ENCODE measurements at regions not wholly inside any gene's neighbourhood (a gene's known extent, or its start where the extent isn't known, plus 50 kb on each side); places are given as distances from the start of the nearest gene placed in this dataset.

- DNase-seq (ENCODE audit: low spot score): no peak
Measured at GRCh38 chr4:159725571-159725970, 622.7 kb downstream of the RAPGEF2 start.

DNA sequence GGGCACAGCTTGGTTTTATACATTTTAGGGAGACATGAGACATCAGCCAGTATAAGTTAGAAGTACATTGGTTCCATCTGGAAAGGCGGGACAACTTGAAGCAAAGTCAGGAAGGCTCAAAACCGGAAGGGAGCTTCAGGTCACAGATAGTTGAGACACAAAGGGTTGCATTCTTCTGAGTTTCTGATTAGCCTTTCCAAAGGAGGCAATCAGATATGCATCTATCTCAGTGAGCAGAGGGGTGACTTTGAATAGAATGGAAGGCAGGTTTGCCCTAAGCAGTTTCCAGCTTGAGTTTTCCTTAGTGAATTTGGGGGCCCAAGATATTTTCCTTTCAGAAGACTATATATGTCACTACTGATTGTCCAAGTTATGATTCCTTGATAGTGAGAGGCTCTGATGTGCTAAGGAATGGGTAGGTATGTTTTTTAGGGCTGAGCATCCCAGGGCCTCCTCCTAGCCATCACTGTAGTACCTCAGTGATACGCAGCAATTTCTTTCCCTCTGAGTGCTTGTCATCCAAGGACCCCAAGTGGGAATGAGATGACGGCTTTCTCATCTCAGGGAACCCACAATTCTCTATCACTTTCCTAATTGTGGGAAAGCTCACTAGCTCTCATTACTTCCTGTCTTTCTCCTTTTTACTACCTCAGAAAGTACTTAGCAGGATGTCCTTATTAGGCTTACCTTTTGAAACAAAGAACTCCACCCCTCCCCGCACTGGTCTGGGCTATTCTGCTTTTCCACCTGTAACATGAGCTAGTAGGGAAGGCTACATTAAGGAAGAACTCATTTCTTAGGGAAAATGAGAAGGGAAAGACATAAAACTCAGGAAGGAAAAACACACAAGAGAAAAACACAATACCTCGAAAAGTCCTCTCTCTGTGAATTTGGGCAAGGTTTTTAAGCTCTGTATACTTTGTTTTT, 632.7 kb downstream of the RAPGEF2 start:
- DNase-seq (ENCODE audit: low spot score): no peak

DNA sequence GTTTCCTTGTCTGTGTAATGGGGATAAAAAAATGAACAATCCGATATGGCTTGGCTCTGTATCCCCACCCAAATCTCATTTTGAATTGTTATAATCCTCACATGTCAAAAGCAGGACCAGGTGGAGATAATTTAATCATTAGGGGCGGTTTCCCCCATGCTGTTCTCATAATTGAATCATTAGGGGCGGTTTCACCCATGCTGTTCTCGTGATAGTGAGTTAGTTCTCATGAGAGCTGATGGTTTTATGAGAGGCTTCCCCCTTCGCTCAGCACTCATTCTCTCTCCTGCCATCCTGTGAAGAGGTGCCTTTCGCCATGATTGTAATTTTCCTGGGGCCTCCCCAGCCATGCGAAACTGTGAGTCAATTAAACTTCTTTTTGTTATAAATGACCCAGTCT, 633.5 kb downstream of the RAPGEF2 start:
- DNase-seq (ENCODE audit: low spot score): no peak

DNA sequence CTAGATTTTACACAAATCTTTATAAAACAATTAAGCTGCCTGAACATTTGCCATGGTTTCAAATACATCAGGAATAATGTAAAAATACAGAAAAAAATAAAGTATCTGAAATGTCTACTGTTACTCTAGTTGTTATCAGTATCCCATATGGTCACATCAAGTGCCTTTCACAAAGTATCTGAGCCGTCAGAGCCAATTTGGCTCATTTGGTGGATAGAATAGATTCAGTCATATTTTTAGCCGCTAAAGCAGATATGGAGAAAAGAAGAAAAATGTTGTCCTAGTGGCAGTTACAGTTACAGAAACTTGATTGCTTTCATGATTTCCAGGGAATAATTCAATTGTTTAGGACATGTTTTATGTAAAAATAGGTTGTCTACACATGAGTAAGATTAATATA, 641.1 kb downstream of the RAPGEF2 start:
- DNase-seq (ENCODE audit: low spot score): no peak

DNA sequence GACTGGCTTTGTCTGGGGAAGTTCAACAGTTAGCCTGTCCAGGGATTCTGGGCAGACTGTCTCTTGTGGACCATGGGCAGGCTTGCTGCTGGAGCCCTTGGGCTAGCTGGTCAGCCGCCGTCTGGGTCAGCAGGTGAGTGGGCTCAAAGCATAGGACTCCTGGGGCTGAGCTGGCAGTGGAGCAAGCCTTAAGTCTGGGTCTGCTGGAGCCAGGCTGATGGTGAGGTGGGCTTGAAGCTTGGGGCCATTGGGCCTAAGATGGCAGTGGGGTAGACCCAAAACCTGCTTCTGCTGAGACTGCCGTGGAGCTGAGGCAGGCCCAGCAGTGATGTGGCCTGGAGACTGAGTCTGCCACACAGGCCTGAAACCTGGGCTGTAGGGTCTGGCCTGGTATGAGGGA, 645.1 kb downstream of the RAPGEF2 start:
- no peak for DNase-seq (ENCODE audit: low spot score)

- no peak for DNase-seq (ENCODE audit: low spot score)
Measured at GRCh38 chr4:159748834-159749444, 646.1 kb downstream of the RAPGEF2 start.

- no peak for DNase-seq (ENCODE audit: low spot score)
Measured at GRCh38 chr4:159757499-159757898, 654.6 kb downstream of the RAPGEF2 start.

DNA sequence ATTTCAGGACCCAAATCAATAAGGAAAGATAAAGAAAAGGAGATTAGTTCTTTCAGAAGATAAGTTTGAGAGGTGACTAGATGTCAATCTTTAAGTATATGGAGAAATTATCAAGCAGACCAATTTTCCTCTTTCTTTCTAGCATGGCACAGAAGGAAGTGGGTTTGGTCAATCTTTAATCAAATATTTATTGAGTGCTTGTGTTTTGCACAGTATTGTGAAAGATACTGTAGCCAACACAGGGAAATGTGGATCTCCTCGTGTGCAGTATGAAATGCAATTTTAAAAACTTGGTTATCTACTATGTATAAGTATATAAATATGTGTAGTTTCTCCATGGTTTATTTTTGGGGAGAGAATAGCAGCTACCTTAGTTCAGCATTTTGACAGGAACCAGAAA, 655.2 kb downstream of the RAPGEF2 start:
- no peak for DNase-seq (ENCODE audit: low spot score)

GRCh38 chr4:159762672-159763071, 659.8 kb downstream of the RAPGEF2 start:
- DNase-seq (ENCODE audit: low spot score): no peak

- peak; percentile 76 for DNase-seq (ENCODE audit: low spot score)
Measured at GRCh38 chr4:159764343-159764952, 661.6 kb downstream of the RAPGEF2 start.

- no peak for DNase-seq (ENCODE audit: low spot score)
Measured at GRCh38 chr4:159765382-159765781, 662.5 kb downstream of the RAPGEF2 start.

DNA sequence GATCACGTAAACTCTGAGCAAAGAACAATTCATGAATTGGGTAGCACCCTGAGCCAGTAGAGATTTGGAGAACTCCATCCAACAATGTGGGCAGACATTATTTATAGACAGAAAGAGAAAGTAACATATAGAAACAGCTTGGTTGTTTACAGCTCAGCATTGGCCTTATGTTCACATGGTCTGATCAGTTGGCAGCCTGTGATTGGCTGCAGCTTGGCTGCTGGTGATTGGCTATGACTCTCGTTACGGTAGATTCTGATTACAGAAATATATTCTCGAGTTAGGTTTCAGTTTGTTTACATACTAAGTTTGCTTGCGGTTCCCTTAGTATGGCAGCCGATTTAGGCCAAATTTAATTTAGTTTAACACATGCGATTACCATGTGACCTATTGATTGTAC, 663.4 kb downstream of the RAPGEF2 start:
- no peak for DNase-seq (ENCODE audit: low spot score)

- DNase-seq (ENCODE audit: low spot score): no peak
Measured at GRCh38 chr4:159767406-159767805, 664.5 kb downstream of the RAPGEF2 start.

- DNase-seq (ENCODE audit: low spot score): no peak
Measured at GRCh38 chr4:159768016-159768415, 665.1 kb downstream of the RAPGEF2 start.

GRCh38 chr4:159770401-159770800, 667.5 kb downstream of the RAPGEF2 start:
- DNase-seq (ENCODE audit: low spot score): no peak

DNA sequence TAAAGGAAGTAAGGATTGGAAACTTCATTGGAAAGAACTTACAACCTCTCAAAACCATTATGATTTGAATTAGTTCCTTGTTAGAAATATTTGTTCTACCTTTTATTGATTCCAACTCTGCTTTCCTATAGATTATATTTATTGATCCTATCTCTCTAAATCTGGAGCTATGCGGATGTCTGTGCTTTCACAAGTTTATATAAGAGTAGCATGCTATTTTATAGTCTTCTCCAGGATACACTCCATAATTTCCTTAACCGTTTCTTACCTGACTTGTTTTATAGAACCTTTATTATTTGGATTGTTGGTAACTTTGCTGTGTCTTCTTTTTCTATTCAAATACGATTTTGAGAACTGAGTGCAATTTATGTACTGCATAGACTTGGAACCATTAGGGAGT, 668.1 kb downstream of the RAPGEF2 start:
- DNase-seq (ENCODE audit: low spot score): no peak

- no peak for DNase-seq (ENCODE audit: low spot score)
Measured at GRCh38 chr4:159776961-159777360, 674.1 kb downstream of the RAPGEF2 start.

GRCh38 chr4:159777689-159778088, 674.8 kb downstream of the RAPGEF2 start:
- DNase-seq (ENCODE audit: low spot score): no peak

DNA sequence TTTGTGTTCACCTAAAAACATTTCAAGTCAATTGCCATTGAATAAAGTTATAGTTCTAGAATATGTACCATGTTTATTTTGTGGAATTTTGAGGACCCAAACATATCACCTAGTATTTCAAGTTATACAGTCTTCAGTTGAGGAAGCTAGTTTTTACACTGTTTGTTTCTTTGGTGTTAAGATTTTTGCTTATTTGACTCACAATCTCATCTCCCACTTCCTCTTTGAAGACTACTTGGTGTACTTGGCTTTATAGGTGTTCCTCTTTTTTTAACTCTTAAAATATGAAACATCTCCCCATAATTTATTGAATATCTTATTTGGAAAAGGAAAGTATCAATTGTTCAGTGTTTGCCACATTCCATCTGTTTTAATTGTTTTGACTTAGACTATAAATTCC, 675.4 kb downstream of the RAPGEF2 start:
- DNase-seq (ENCODE audit: low spot score): no peak

DNA sequence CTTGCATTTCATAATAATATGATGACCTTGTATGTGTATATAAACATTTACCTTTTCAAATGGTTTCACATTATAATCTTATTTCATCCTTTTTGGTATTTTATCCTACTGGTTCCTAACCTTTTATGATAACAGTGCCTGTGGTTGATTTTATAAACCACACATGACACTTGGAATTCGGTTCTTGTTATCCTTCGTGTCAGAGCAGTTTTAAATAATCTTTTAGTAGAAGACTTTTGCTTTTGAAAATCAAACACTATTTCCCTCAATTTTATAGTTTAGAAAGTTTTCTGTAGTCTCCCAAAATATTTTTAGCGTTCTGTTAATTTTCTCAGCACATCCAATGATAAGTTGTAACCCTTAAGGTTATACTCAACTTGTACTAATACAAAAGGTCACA, 676.8 kb downstream of the RAPGEF2 start:
- no peak for DNase-seq (ENCODE audit: low spot score)

DNA sequence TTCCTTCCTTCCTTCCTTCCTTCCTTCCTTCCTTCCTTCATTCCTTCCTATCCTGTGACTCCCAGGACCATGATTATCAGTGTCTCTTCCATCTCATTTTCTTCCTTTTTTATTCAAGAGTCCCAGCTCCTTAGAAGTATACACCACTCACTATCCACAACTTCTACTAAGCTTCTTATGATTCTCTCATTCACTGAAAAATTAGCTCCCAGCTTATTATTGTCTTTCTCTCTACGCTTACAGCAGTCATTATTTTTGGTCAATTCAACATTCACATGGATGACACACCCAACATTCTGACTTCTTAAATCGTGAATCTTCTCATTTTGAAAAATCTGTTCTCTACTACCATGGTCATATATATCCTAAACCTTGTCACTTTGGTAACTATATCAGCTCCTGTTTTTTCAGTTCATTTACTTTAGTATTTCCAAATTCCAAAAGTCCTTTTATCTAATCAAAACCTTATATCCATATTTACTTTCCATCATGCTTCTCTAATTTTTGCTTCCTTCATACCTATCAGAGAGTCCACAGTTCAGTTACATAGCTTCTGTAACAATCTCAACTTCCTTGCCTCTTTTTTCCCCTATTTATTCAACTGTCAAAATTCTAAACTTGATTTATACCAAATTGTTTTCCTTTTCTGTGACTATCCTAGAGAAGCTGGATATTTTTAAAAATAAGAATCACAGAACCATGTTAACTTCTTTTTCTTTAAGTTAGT, 677.5 kb downstream of the RAPGEF2 start:
- no peak for DNase-seq (ENCODE audit: low spot score)

DNA sequence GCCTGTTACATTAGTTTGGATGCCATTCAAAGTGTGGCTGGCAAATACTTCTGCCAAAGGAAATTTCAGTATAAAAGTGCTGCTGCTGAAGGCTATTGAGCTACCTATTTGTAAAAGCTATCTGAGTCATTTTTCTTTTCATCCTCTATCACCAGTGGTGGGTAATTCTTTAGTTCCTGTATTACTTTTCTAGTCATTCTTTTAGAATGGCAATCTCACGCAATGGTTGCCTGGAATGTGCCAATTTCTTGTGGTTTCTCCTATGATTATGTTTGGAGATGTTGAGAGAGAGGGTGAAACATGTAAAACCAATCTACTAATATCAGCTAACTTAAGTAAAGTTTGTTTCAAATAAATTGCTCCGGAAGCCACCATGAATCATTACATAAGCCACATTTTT, 685.0 kb downstream of the RAPGEF2 start:
- DNase-seq (ENCODE audit: low spot score): no peak
